Panc1 (cell line): ENCODE measurements at regions not wholly inside any gene's neighbourhood (a gene's known extent, or its start where the extent isn't known, plus 50 kb on each side); places are given as distances from the start of the nearest gene placed in this dataset.

Experiments
- ATAC-seq: fragments of 200-7000 bp; cut with Tn5 transposase; 2 replicates; pipeline ENCODE4 v1.9.1; 2020; ENCODE audit warnings: mild to moderate bottlenecking, moderate library complexity
- BruUV-seq: library from RNA; stranded (reverse); fragments of 400-500 nt; replicated peaks from 2 replicates; lab custom pipeline; 2021; lab: Mats Ljungman, UMichigan
- CTCF ChIA-PET: fragments of 300-600 bp; sonication (Branson Sonifier 250); formaldehyde crosslinking; loops from one replicate; lab custom pipeline; 2022; ENCODE audit warnings: antibody characterized with exemption; lab: Charles Lee
- POLR2A ChIA-PET: fragments of 300-600 bp; sonication (Branson Sonifier 250); formaldehyde crosslinking; loops from one replicate; lab custom pipeline; 2022; ENCODE audit warnings: antibody characterized with exemption; lab: Charles Lee
- DNase-seq: peaks from one replicate; pipeline ENCODE4 v3.0.0-alpha.2; 2010; ENCODE audit warnings: low read depth, low spot score
- H3K27ac ChIP-seq: 2 replicates; pipeline ENCODE4 v1.5.1; 2011; ENCODE audit warnings: mild to moderate bottlenecking, low read length, inconsistent platforms
- H3K27me3 ChIP-seq: fragments of 200-500 bp; sonication (Bioruptor generic); 2 replicates; pipeline ENCODE4 v1.6.0; 2014; ENCODE audit warnings: low read length, inconsistent platforms; ENCODE audit not compliant: control insufficient read depth, insufficient read depth
- H3K36me3 ChIP-seq: fragments of 200-500 bp; sonication (Bioruptor generic); 2 replicates; pipeline ENCODE4 v1.5.1; 2014; ENCODE audit warnings: inconsistent platforms, mild to moderate bottlenecking, low read length, moderate library complexity; ENCODE audit not compliant: control insufficient read depth, insufficient read depth
- H3K4me1 ChIP-seq: 2 replicates; pipeline ENCODE4 v1.5.1; 2011; ENCODE audit warnings: inconsistent platforms, mild to moderate bottlenecking, low read length, moderate library complexity; ENCODE audit not compliant: control insufficient read depth, insufficient read depth
- H3K4me3 ChIP-seq, 2 experiments: 2 replicates each; pipeline ENCODE4 v1.5.1; 2011 to 2012; ENCODE audit warnings: low read depth in 2 of 2, low read length in 2 of 2, mild to moderate bottlenecking in 2 of 2, inconsistent platforms in 1 of 2, moderate library complexity in 1 of 2
- H3K9me3 ChIP-seq: fragments of 200-500 bp; sonication (Bioruptor generic); 2 replicates; pipeline ENCODE4 v1.5.1; 2014; ENCODE audit warnings: low read depth, mild to moderate bottlenecking, inconsistent platforms, low read length, moderate library complexity; ENCODE audit not compliant: control insufficient read depth, insufficient read depth
- POLR2AphosphoS5 ChIP-seq: IDR thresholded peaks from 2 replicates; pipeline ENCODE4 v1.6.1; 2012; ENCODE audit warnings: mild to moderate bottlenecking, low read depth, low read length, moderate library complexity
- SIN3A ChIP-seq: IDR thresholded peaks from 2 replicates; pipeline ENCODE4 v1.6.1; 2012; ENCODE audit warnings: low read depth, mild to moderate bottlenecking, low read length, moderate library complexity, borderline replicate concordance; ENCODE audit not compliant: insufficient read depth
- TCF7L2 ChIP-seq: IDR thresholded peaks from 2 replicates; pipeline ENCODE4 v1.6.1; 2011; ENCODE audit warnings: mild to moderate bottlenecking, low read depth, low read length, inconsistent platforms
- in situ Hi-C: cut with HindIII; loops from 2 replicates; pipeline ENCODE4 v1.10.0; 2016; ENCODE audit warnings: low sequenced_read_pairs, low pct_unique_long_range_greater_than_20kb
- intact Hi-C: fragments of 100-400 bp; cut with micrococcal nuclease; formaldehyde crosslinking; loops from one replicate; pipeline ENCODE4 v1.10.0; 2022; ENCODE audit not compliant: unreplicated experiment
- TF ChIP-seq, protein P1 (sequence below), 2 experiments: IDR thresholded peaks; 2 replicates each; pipeline ENCODE4 v1.6.1; 2011 to 2012; ENCODE audit warnings: low read depth in 2 of 2, control low read depth in 1 of 2, low read length in 1 of 2, mild to moderate bottlenecking in 1 of 2, moderate library complexity in 1 of 2; ENCODE audit not compliant: insufficient read depth in 1 of 2
- TF ChIP-seq, protein P2 (sequence below): fragments of 450-650 bp; IDR thresholded peaks from 2 replicates; pipeline ENCODE4 v1.5.1; 2017; ENCODE audit warnings: mild to moderate bottlenecking

DNA sequence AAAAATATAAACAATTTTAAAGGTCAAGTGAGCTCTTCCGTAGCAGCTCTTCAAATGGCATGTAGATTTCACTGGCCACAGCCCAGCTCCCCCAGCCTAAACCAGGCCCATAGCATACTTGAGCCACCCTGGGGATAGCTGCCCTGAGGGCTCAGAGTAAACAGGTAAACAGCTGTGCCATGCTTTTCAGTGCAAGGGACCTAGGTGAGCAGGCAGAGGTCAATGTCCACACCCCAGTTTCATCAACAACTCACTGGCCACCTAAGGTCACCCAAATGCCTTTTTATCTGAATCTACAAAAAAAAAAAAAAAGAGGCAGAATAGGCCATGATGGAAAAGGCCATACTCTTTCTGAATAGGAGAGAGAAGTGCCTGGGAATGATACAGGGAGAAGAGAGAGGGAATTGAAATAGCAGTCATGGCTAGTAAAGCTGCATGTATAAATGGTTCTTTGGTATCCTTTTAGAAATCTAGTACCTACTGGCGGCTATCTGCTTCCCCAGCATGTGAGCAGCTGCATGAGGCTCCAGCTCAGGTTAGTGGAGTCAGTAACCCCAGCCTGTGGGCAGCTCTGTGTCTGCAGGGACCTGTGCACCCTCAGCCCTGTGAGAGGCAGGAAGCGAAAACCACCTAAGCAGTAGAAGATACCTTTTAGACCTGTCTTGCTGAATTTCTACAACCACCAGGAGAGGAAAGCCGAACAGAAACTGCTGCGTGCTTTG is 77.0 kb downstream of the FOXA2 start:
- no peak overlapping the region for H3K4me3 ChIP-seq
- ATAC-seq (no peak), DNase-seq (no peak)
- POLR2A ChIA-PET, result no interaction called here
- intact Hi-C loops, result no loop called here
- H3K9me3 ChIP-seq, result no peaks in the 10 kb centered on the region
- in situ Hi-C loops, result no loop called here
- TF ChIP-seq SIN3A (no peak), TCF7L2 (no peak), POLR2AphosphoS5 (no peak)
- TF ChIP-seq, protein P1, sequence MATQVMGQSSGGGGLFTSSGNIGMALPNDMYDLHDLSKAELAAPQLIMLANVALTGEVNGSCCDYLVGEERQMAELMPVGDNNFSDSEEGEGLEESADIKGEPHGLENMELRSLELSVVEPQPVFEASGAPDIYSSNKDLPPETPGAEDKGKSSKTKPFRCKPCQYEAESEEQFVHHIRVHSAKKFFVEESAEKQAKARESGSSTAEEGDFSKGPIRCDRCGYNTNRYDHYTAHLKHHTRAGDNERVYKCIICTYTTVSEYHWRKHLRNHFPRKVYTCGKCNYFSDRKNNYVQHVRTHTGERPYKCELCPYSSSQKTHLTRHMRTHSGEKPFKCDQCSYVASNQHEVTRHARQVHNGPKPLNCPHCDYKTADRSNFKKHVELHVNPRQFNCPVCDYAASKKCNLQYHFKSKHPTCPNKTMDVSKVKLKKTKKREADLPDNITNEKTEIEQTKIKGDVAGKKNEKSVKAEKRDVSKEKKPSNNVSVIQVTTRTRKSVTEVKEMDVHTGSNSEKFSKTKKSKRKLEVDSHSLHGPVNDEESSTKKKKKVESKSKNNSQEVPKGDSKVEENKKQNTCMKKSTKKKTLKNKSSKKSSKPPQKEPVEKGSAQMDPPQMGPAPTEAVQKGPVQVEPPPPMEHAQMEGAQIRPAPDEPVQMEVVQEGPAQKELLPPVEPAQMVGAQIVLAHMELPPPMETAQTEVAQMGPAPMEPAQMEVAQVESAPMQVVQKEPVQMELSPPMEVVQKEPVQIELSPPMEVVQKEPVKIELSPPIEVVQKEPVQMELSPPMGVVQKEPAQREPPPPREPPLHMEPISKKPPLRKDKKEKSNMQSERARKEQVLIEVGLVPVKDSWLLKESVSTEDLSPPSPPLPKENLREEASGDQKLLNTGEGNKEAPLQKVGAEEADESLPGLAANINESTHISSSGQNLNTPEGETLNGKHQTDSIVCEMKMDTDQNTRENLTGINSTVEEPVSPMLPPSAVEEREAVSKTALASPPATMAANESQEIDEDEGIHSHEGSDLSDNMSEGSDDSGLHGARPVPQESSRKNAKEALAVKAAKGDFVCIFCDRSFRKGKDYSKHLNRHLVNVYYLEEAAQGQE (IDR thresholded peaks at IDR 0.05; ENCODE audit: insufficient read depth in 1 of 2, low read depth in 2 of 2, low read length in 1 of 2), result no peak
- TF ChIP-seq, protein P2, sequence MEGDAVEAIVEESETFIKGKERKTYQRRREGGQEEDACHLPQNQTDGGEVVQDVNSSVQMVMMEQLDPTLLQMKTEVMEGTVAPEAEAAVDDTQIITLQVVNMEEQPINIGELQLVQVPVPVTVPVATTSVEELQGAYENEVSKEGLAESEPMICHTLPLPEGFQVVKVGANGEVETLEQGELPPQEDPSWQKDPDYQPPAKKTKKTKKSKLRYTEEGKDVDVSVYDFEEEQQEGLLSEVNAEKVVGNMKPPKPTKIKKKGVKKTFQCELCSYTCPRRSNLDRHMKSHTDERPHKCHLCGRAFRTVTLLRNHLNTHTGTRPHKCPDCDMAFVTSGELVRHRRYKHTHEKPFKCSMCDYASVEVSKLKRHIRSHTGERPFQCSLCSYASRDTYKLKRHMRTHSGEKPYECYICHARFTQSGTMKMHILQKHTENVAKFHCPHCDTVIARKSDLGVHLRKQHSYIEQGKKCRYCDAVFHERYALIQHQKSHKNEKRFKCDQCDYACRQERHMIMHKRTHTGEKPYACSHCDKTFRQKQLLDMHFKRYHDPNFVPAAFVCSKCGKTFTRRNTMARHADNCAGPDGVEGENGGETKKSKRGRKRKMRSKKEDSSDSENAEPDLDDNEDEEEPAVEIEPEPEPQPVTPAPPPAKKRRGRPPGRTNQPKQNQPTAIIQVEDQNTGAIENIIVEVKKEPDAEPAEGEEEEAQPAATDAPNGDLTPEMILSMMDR, result no peak
- H3K27me3 ChIP-seq, result no peaks in the 10 kb centered on the region
- CTCF ChIA-PET, result interaction anchor here (1.1 kb wide), 1 partner anchor 17 kb away, joined by 4 read pairs; no protein-coding TSS in a partner anchor
- BruUV-seq, result no TSS peak
- no peak overlapping the region for H3K27ac ChIP-seq
- peaks cover 10% of the 10 kb centered on the region for H3K4me1 ChIP-seq
- H3K36me3 ChIP-seq, result no peaks in the 10 kb centered on the region

DNA sequence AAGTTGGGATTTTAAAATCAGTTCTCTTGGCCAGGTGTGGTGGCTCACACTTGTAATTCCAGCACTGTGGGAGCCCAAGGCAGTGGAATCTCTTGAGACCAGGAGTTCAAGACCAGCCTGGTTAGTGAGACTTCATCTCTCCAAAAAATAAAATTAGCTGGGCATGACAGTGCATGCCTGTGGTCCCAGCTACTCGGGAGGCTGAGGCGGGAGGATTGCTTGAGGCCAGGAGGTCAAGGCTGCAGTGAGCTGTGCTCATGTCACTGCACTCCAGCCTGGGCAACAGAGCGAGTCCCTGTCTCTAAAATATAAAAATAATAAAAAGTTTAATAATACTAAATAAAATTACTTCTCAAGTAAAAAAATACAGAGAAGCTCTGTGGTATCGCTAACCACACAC is 77.5 kb downstream of the FOXA2 start:
- H3K9me3 ChIP-seq, result no peaks in the 10 kb centered on the region
- POLR2A ChIA-PET, result no interaction called here
- DNase-seq, result no peak
- no peak overlapping the region for H3K27ac ChIP-seq
- intact Hi-C loops, result no loop called here
- CTCF ChIA-PET, result interaction anchor here (1.1 kb wide), 1 partner anchor 17 kb away, joined by 4 read pairs; no protein-coding TSS in a partner anchor
- no peak for ATAC-seq
- peaks cover 5% of the 10 kb centered on the region for H3K4me1 ChIP-seq
- H3K27me3 ChIP-seq, result no peaks in the 10 kb centered on the region
- BruUV-seq, result no TSS peak
- H3K4me3 ChIP-seq, result no peak overlapping the region
- TF ChIP-seq SIN3A, result no peak
- TF ChIP-seq, protein P2, result no peak
- TF ChIP-seq POLR2AphosphoS5, result no peak
- TF ChIP-seq, protein P1 (IDR thresholded peaks at IDR 0.05; ENCODE audit: insufficient read depth in 1 of 2, low read depth in 2 of 2, low read length in 1 of 2), result no peak
- TF ChIP-seq TCF7L2, result no peak
- in situ Hi-C loops, result no loop called here
- no peaks in the 10 kb centered on the region for H3K36me3 ChIP-seq
